Activated naive CD8-positive, alpha-beta T cell treated with anti-CD3 and anti-CD28 coated beads, Interleukin-2, amount 10 ng/mL, durations not matched to agents 7 days and 5 days (primary cell): ENCODE measurements at regions not wholly inside any gene's neighbourhood (a gene's known extent, or its start where the extent isn't known, plus 50 kb on each side); places are given as distances from the start of the nearest gene placed in this dataset.

ENCODE experiments used
- ATAC-seq: fragments of 150-1000 bp; cut with Tn5 transposase; one replicate; pipeline ENCODE4 v1.10.0; 2021; ENCODE audit warnings: low read depth, moderate library complexity
- POLR2A ChIA-PET: fragments of 350-600 bp; sonication (Branson Sonifier 250); formaldehyde crosslinking; loops from one replicate; lab custom pipeline; 2021; ENCODE audit warnings: antibody characterized with exemption; lab: Charles Lee
- DNase-seq: peaks from one replicate; pipeline ENCODE4 v3.0.0; 2021
- H3K27ac Mint-ChIP-seq: one replicate; pipeline ENCODE4 v1.8.0; 2022; ENCODE audit warnings: mild to moderate bottlenecking, mixed read lengths
- H3K27me3 Mint-ChIP-seq: one replicate; pipeline ENCODE4 v1.8.0; 2022; ENCODE audit warnings: mild to moderate bottlenecking, moderate library complexity, mixed read lengths
- H3K36me3 Mint-ChIP-seq: one replicate; pipeline ENCODE4 v1.8.0; 2021; ENCODE audit warnings: mild to moderate bottlenecking, mixed read lengths
- H3K4me1 Mint-ChIP-seq: one replicate; pipeline ENCODE4 v1.8.0; 2021; ENCODE audit warnings: mixed read lengths
- H3K4me3 Mint-ChIP-seq: one replicate; pipeline ENCODE4 v1.8.0; 2022; ENCODE audit warnings: mild to moderate bottlenecking, moderate library complexity, mixed read lengths
- H3K9me3 Mint-ChIP-seq: one replicate; pipeline ENCODE4 v1.8.0; 2021; ENCODE audit warnings: mixed read lengths

DNA sequence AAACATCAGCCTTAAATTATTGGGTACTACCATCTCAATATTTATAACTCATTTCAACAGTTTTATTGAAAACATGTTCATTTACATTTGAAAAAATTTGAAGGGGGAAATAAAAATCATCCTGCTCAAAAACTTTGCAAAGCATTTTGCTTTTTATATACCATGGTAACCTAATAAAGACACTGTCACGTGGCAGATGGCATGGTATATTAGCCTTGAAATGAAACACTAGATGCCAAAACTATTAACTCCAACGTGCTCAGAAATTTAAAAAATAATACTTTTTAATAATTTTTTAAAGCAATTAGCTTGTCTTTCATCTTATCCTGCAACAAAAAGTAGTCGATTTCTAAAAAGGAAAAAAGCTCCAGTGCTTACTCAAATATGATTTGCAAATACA lies 88.6 kb upstream of the NFIB start:
- Mint-ChIP-seq H3K4me3 (no peak overlapping the region), H3K27ac (no peak overlapping the region), H3K36me3 (no peaks in the 10 kb centered on the region), H3K4me1 (no peaks in the 10 kb centered on the region), H3K27me3 (peaks cover 5% of the 10 kb centered on the region), H3K9me3 (no peaks in the 10 kb centered on the region)
- POLR2A ChIA-PET: no interaction called here
- ATAC-seq (no peak), DNase-seq (no peak)

DNA sequence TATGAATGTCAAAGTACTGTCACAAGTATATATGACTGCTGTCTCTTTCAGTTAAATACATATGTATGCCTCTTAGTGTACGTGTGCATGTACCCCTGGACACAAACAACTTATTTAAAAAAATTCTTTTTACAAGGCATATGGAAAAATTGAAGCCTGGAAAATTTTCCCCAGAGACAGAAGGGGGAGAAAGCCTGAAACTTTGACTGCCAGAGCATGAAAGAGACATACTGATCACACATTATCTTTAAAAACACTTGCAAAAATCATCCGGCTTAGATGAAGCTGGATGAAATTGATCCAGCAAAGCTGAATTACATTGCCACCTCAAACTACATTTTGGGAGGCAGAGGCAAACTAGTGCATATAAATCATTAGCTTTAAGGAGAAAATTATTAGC lies 88.0 kb upstream of the NFIB start:
- POLR2A ChIA-PET: no interaction called here
- no peak for DNase-seq
- Mint-ChIP-seq H3K9me3 (no peaks in the 10 kb centered on the region), H3K27me3 (peaks cover 5% of the 10 kb centered on the region), H3K4me3 (no peak overlapping the region), H3K27ac (no peak overlapping the region), H3K4me1 (no peaks in the 10 kb centered on the region), H3K36me3 (no peaks in the 10 kb centered on the region)
- no peak for ATAC-seq

DNA sequence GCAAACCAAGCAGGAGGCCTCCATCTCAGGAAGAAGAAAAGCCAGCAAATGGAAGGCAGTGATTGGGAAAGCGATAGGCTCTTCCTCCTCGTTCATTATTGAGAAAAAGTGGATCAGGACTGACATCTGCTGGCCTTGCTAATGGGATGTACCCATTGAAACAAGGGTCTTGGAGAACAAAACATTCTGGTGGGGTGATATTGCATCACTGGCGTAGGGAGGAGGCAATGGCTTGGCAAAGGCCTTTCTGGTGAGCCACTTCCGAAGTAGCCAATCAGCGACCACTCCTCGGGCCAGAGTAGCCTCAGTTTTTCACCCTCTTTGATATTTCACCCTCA lies 86.7 kb upstream of the NFIB start:
- DNase-seq (no peak), ATAC-seq (no peak)
- H3K4me3 Mint-ChIP-seq: no peak overlapping the region
- H3K36me3 Mint-ChIP-seq: no peaks in the 10 kb centered on the region
- H3K27me3 Mint-ChIP-seq: peaks cover 5% of the 10 kb centered on the region
- H3K9me3 Mint-ChIP-seq: no peaks in the 10 kb centered on the region
- no peak overlapping the region for H3K27ac Mint-ChIP-seq
- POLR2A ChIA-PET: no interaction called here
- H3K4me1 Mint-ChIP-seq: no peaks in the 10 kb centered on the region

DNA sequence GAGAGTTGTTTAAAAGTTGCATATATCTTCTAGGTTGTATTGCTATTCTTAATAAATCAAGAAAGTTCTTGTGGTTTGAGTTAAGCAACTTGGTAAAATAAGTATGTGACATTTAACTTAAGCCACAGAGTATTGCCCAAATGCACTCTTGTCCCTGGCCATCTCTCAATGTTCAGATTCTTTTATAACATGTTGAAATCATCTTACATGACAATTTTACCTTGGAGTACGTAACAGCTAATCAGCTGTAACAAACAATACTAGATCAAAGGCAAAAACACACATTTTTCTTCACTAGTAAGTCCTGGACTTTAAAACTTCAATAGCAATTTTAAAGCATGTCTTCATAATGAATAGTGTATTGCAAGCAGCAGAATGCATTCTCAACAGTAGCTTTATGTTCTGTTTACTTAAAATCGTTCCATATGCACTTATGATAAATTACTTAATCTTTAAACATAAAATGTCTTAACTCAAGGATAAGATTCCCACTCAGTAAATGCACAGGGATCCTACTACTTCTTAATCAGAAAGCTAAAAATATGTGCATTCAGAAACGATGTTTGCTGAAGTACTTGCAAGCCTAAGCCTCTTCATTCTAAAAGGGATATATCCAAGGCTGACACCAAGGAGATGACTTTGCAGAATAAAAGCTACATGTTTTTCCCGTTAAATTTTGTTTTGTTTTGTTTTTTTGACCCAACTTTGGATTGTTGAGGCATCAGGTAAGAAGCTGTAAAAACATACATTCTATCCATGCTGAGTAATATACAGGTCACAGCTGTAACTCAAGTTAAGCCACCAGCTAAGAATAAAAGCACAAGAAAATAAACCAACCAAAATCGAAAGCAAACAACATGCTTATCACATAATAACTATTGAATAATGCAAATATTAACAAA lies 86.1 kb upstream of the NFIB start:
- Mint-ChIP-seq H3K27me3 (peaks cover 5% of the 10 kb centered on the region), H3K36me3 (no peaks in the 10 kb centered on the region), H3K4me1 (no peaks in the 10 kb centered on the region), H3K4me3 (no peak overlapping the region), H3K27ac (no peak overlapping the region), H3K9me3 (no peaks in the 10 kb centered on the region)
- DNase-seq (no peak), ATAC-seq (no peak)
- POLR2A ChIA-PET: no interaction called here

DNA sequence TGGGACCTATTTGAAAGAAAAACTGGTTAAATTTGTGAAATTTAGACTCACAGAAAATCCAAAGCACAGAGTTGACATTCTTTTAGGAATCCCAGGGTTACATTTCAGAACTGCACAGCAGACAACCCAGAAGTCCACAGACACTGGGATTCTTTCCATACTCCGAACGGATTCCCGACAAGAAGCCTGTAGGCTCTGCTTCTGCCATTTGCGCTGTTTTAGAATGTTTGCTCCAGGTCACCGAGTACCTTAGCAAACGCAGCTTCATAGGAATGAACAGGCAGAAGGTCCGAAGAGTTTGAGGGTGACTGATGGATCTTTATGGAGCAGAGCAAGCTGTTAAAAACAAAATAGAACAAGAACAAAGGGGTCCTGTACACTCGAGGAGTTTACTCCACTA lies 84.5 kb upstream of the NFIB start:
- Mint-ChIP-seq H3K4me1 (no peaks in the 10 kb centered on the region), H3K4me3 (no peak overlapping the region), H3K9me3 (no peaks in the 10 kb centered on the region), H3K27ac (no peak overlapping the region), H3K36me3 (no peaks in the 10 kb centered on the region), H3K27me3 (peaks cover 5% of the 10 kb centered on the region)
- no peak for ATAC-seq
- no peak for DNase-seq
- POLR2A ChIA-PET: no interaction called here

DNA sequence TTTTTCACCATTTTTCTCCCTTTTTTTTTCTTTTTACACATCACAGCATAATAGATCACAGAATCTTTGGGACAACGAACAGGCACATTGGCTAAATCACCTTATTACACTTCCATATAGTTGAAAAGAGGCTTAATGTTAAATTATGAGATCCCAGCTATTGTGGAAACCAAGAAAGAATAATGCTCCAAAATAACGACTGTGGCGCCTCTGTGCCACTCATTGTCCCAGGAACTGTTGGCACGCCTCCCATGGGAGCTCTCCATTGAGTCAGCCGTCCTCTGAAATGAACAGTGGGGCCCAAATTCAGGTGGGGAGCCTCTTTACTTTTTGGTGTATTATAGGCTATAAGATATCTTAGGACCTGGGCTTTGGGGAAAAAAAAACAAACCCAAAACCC lies 82.2 kb upstream of the NFIB start:
- no peak for ATAC-seq
- Mint-ChIP-seq H3K4me3 (no peak overlapping the region), H3K4me1 (no peaks in the 10 kb centered on the region), H3K27me3 (peaks cover 5% of the 10 kb centered on the region), H3K27ac (no peak overlapping the region), H3K9me3 (no peaks in the 10 kb centered on the region), H3K36me3 (no peaks in the 10 kb centered on the region)
- DNase-seq: no peak
- POLR2A ChIA-PET: no interaction called here

DNA sequence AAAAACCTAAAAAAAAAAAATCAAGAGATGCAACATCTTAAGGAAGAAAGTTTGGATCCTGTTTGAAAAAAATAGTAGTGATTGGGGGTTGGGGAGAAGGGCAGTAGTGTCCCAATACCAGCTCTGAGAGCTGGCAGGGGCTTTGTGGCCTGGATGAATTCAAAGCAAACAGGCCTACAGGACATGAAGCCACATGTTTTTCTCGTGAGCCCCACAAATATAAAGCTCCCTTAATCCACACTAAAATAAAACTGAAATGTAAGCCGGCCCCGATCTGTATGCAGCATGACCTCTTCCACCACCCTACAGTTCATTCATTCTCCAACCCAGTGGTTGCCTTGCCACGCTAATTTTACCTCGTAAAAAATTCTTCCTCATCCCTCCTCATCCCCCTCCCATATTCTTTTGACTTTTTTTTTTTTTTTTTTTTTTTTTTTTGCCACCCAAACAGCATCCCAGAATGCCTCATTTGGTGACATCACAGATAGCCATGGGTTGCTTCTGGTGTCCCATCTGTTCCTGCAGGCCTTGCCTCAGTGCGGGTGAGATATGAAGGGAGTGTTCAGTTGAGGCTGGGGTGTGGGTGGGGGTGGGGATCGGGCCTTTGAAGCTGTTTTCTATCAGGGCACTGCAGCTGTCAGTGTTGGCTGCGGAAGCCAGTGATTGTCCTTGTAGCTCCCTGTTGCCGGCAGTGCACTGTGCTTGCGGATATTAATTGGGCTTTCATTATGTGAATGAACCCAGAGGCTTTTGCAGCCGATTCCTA lies 81.6 kb upstream of the NFIB start:
- no peak overlapping the region for H3K27ac Mint-ChIP-seq
- POLR2A ChIA-PET: no interaction called here
- DNase-seq (no peak), ATAC-seq (no peak)
- no peaks in the 10 kb centered on the region for H3K4me1 Mint-ChIP-seq
- H3K27me3 Mint-ChIP-seq: peaks cover 5% of the 10 kb centered on the region
- H3K36me3 Mint-ChIP-seq: no peaks in the 10 kb centered on the region
- no peaks in the 10 kb centered on the region for H3K9me3 Mint-ChIP-seq
- H3K4me3 Mint-ChIP-seq: no peak overlapping the region

DNA sequence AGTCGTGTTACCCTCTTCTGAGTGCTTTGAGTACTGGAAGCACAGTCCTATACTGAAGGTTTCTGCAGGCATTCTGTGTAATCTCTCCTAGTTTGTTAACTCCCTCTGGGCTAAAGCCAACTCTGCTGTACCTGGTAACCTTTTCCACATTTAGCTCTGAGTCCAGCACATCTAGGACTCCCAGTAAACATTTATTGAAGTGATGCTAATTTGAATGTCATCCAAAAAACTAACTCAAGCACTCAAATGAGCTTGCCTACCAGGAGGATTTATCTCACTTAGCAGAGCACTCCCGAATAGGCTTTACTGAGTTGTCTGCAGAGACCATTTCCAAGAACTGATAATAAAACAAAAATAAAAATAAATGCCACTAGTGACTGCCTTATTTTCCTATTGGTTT lies 79.5 kb upstream of the NFIB start:
- no peaks in the 10 kb centered on the region for H3K36me3 Mint-ChIP-seq
- POLR2A ChIA-PET: no interaction called here
- H3K4me3 Mint-ChIP-seq: no peak overlapping the region
- H3K27me3 Mint-ChIP-seq: no peaks in the 10 kb centered on the region
- H3K27ac Mint-ChIP-seq: no peak overlapping the region
- no peak for ATAC-seq
- no peaks in the 10 kb centered on the region for H3K4me1 Mint-ChIP-seq
- no peaks in the 10 kb centered on the region for H3K9me3 Mint-ChIP-seq
- no peak for DNase-seq

DNA sequence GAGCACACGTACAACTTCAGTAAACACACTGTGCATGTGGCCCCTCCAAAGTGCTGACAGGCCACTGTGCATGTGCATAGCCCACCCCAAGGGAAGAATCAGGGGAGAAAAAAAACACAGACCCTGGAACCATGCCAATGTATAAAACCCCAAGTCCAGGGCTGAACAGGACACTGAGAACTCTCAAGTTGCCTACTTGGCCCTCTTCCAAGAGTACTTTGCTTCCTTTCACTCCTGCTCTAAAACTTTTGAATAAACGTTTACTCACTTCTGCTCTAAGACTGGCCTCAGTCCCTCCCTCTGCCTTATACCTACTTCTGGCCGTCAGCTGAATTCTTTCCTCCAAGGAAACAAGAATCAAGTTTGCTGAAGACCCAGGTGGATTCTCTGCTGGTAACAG lies 77.7 kb upstream of the NFIB start:
- DNase-seq (no peak), ATAC-seq (no peak)
- Mint-ChIP-seq H3K36me3 (no peaks in the 10 kb centered on the region), H3K27me3 (peaks cover 2% of the 10 kb centered on the region), H3K9me3 (no peaks in the 10 kb centered on the region), H3K4me3 (no peak overlapping the region), H3K27ac (no peak overlapping the region), H3K4me1 (no peaks in the 10 kb centered on the region)
- POLR2A ChIA-PET: no interaction called here

DNA sequence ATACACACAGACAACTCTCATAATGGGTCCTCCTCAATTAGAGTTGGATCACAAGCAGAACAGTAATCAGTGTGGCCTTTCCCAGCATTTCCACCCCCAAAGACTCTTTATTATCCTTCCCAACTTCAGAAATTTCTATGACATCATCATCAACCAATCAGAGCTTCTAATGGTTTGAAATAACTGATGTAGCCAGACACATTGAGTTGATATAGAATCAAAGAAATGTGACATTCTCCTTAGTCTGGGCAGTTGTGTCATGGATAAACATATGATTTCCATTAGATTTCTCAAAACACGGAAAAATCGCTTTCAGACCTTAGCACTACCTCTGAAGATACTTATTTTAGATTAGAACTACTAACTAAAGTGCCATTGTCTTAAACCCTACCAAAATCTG lies 75.7 kb upstream of the NFIB start:
- Mint-ChIP-seq H3K4me1 (no peaks in the 10 kb centered on the region), H3K27ac (no peak overlapping the region), H3K4me3 (no peak overlapping the region), H3K27me3 (peaks cover 2% of the 10 kb centered on the region), H3K9me3 (no peaks in the 10 kb centered on the region), H3K36me3 (no peaks in the 10 kb centered on the region)
- ATAC-seq (no peak), DNase-seq (no peak)
- POLR2A ChIA-PET: no interaction called here

DNA sequence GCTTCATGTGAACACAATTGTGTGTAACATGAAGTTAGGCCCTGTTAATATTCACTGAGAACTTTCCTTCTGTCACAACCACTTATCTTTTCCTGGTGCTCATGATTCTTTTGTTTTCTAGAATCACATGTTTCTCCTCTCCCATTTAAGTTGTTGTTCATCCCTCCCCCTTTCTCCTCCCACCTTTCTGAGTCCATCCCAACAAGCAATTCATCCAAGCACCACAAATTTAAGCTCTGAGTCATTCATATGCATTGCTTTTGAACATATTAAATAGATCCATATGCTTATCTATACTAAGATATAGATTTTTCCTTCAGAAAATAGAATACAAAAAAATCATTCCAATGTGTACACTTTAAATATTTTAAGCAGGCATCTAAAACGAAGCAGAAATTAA lies 75.2 kb upstream of the NFIB start:
- no peak for DNase-seq
- H3K4me1 Mint-ChIP-seq: no peaks in the 10 kb centered on the region
- H3K27me3 Mint-ChIP-seq: peaks cover 2% of the 10 kb centered on the region
- no peaks in the 10 kb centered on the region for H3K36me3 Mint-ChIP-seq
- no peak overlapping the region for H3K27ac Mint-ChIP-seq
- ATAC-seq: no peak
- POLR2A ChIA-PET: no interaction called here
- H3K9me3 Mint-ChIP-seq: no peaks in the 10 kb centered on the region
- no peak overlapping the region for H3K4me3 Mint-ChIP-seq

DNA sequence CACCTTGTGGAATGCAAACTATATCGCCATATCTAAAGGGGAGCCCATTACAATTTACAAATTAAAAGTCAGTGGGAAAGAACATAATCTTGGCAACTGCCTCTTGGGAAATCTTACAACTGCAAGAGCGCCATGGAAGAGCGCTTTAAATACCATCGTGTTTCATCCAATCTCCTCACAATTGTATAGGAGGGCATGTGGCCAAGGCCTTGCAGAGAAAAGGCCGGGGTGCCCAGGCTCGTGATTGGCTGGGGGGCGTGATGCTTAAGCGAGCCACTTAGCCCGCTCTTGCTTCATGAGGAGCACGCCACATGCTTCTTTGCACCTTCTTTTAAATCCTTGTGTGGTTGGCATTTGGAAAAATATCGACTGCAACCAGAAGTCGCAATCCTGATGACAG lies 69.8 kb upstream of the NFIB start:
- ATAC-seq (no peak), DNase-seq (no peak)
- POLR2A ChIA-PET: no interaction called here
- no peak overlapping the region for H3K27ac Mint-ChIP-seq
- no peaks in the 10 kb centered on the region for H3K36me3 Mint-ChIP-seq
- H3K4me3 Mint-ChIP-seq: no peak overlapping the region
- no peaks in the 10 kb centered on the region for H3K9me3 Mint-ChIP-seq
- H3K27me3 Mint-ChIP-seq: peaks cover 2% of the 10 kb centered on the region
- H3K4me1 Mint-ChIP-seq: no peaks in the 10 kb centered on the region

DNA sequence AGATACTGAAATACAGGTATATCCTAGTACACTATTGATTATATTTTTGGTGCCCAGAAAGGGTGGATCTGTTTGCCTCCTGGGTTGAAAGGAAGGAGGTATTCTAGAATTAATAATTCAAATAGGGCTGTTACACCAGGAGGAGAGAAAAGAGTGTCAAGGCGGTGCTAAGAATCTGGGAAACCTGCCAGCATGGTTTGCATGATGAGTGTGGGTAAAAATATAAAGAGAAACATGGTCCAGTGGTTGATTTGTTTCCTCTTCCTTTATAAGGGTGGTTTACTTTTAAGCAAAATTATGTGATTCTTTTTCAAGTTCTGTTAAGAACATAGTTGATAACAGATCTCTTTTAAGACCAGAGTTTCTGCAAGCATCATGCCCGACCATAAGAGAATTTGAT lies 69.4 kb upstream of the NFIB start:
- H3K4me3 Mint-ChIP-seq: no peak overlapping the region
- DNase-seq (no peak), ATAC-seq (no peak)
- no peaks in the 10 kb centered on the region for H3K36me3 Mint-ChIP-seq
- POLR2A ChIA-PET: no interaction called here
- H3K27ac Mint-ChIP-seq: no peak overlapping the region
- H3K27me3 Mint-ChIP-seq: peaks cover 4% of the 10 kb centered on the region
- H3K4me1 Mint-ChIP-seq: no peaks in the 10 kb centered on the region
- H3K9me3 Mint-ChIP-seq: no peaks in the 10 kb centered on the region
